Left ventricle myocardium inferior (tissue), 1 donor: ENCODE measurements at regions not wholly inside any gene's neighbourhood (a gene's known extent, or its start where the extent isn't known, plus 50 kb on each side); places are given as distances from the start of the nearest gene placed in this dataset.

Experiments
- DNase-seq: peaks from one replicate; pipeline ENCODE4 v3.0.0-alpha.2; 2020
- H3K27ac ChIP-seq: fragments of 200-600 bp; replicated peaks from 2 replicates; pipeline ENCODE4 v1.8.0; 2021
- H3K27me3 ChIP-seq: fragments of 200-600 bp; 2 replicates; pipeline ENCODE4 v1.8.0; 2021; ENCODE audit warnings: low read depth
- H3K36me3 ChIP-seq: fragments of 200-600 bp; 2 replicates; pipeline ENCODE4 v1.8.0; 2021
- H3K4me1 ChIP-seq: fragments of 200-600 bp; 2 replicates; pipeline ENCODE4 v1.8.0; 2021
- H3K4me3 ChIP-seq: fragments of 200-600 bp; 2 replicates; pipeline ENCODE4 v1.8.0; 2021; ENCODE audit warnings: mild to moderate bottlenecking, moderate library complexity
- H3K9me3 ChIP-seq: fragments of 200-600 bp; replicated peaks from 2 replicates; pipeline ENCODE4 v1.8.0; 2021
- CTCF ChIP-seq: fragments of 200-600 bp; IDR thresholded peaks from 2 replicates; pipeline ENCODE4 v1.8.0; 2021; ENCODE audit warnings: antibody characterized with exemption, mild to moderate bottlenecking, borderline replicate concordance
- intact Hi-C: fragments of 100-400 bp; cut with micrococcal nuclease; formaldehyde crosslinking; loops from one replicate; pipeline ENCODE4 v1.11.0; 2022
- donor health status: DM: no; HTN: yes; CAD: no; lungs with severe emphysema.

DNA sequence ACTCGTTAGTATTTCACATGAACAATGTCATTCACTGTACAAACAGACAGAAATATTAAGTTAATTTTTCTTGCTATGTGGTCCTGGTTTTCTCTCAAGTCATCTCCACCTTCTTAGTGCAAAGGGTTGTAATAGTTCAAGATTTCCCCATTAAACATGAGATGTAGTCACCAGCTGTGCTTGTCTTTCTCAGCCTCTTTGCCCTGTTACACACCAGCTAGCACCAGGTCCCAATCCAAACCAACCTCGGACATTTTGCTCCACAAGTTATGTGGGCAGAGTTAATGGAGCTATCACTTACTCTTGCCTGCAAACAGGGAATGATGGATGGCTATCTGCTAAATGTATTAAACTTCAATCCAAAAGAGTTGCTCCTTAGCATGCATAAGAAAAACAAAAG is 328.1 kb downstream of the TLE1 start:
- Histone ChIP-seq H3K27me3 (no peaks in the 10 kb centered on the region), H3K4me3 (no peak overlapping the region), H3K4me1 (no peaks in the 10 kb centered on the region), H3K9me3 (peaks cover 19% of the 10 kb centered on the region), H3K36me3 (no peaks in the 10 kb centered on the region), H3K27ac (no peak overlapping the region)
- TF ChIP-seq CTCF, result no peak
- intact Hi-C loops, result no loop called here
- no peak for DNase-seq

GRCh38 chr9:81351166-81351565 is 338.2 kb downstream of the TLE1 start:
- H3K27me3 ChIP-seq, result no peaks in the 10 kb centered on the region
- TF ChIP-seq CTCF, result no peak
- no peak overlapping the region for H3K4me3 ChIP-seq
- no peaks in the 10 kb centered on the region for H3K36me3 ChIP-seq
- no peak overlapping the region for H3K27ac ChIP-seq
- no peaks in the 10 kb centered on the region for H3K9me3 ChIP-seq
- H3K4me1 ChIP-seq, result no peaks in the 10 kb centered on the region
- intact Hi-C loops, result no loop called here
- no peak for DNase-seq

GRCh38 chr9:81344366-81344765 is 345.0 kb downstream of the TLE1 start:
- DNase-seq, result no peak
- H3K27ac ChIP-seq, result no peak overlapping the region
- H3K27me3 ChIP-seq, result no peaks in the 10 kb centered on the region
- H3K4me3 ChIP-seq, result no peak overlapping the region
- no peak for TF ChIP-seq CTCF
- no peaks in the 10 kb centered on the region for H3K9me3 ChIP-seq
- H3K4me1 ChIP-seq, result peaks cover 3% of the 10 kb centered on the region
- intact Hi-C loops, result no loop called here
- no peaks in the 10 kb centered on the region for H3K36me3 ChIP-seq

DNA sequence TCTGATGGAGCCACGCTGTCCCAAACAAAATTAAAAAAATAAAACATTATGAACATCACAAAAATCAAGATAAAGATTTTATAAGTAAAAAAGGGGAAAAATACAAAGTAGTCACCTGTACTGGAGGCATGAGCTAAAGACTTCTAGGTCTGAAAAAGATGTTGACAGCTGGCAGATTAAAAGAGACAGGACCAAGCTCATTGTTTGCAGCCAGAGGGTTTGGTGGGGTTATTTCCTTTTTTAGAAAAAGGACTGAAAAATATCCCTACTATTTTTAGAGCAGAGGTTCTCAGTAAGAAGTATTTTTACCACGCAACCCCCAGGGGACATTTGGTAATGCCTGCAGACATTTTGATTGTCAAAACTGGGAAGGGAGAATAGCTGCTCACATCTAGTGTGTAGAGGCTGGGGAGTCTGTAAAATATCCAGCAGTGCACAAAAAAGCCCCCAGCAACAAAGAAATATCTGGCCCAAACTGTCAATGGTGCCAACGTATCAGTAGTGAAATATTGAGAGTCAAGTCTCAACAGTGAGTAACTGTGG is 353.4 kb downstream of the TLE1 start:
- Histone ChIP-seq H3K9me3 (peaks cover 38% of the 10 kb centered on the region), H3K36me3 (no peaks in the 10 kb centered on the region), H3K27ac (no peak overlapping the region), H3K4me3 (no peak overlapping the region), H3K4me1 (peaks cover 3% of the 10 kb centered on the region), H3K27me3 (no peaks in the 10 kb centered on the region)
- DNase-seq, result no peak
- intact Hi-C loops, result no loop called here
- no peak for TF ChIP-seq CTCF

DNA sequence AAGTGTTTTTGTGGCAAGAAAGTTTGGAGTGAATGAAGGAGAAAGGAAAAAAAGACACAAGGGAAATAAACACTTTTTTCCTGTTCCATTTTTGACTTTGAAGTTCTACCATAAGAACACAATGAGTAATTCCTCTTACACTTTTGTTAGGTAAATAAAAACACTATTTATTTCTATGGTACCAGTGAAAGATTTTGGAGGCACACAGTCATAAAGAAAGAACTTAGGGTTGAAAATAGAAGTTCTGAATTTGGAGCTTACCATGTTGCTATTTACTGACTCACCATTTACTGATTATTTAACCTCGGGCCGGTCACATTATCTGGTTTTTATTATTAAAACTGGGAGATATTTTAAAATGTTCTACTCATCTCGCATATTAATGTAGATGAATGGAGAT is 367.8 kb downstream of the TLE1 start:
- Histone ChIP-seq H3K36me3 (no peaks in the 10 kb centered on the region), H3K4me1 (no peaks in the 10 kb centered on the region), H3K27me3 (no peaks in the 10 kb centered on the region), H3K27ac (no peak overlapping the region), H3K9me3 (peaks cover 37% of the 10 kb centered on the region), H3K4me3 (no peak overlapping the region)
- intact Hi-C loops, result no loop called here
- DNase-seq, result no peak
- no peak for TF ChIP-seq CTCF
